Gastroesophageal sphincter (tissue), 3 donors: ENCODE measurements at regions not wholly inside any gene's neighbourhood (a gene's known extent, or its start where the extent isn't known, plus 50 kb on each side); places are given as distances from the start of the nearest gene placed in this dataset.

Experiments used
- EP300 ChIP-seq: sonication (generic); formaldehyde crosslinking; IDR thresholded peaks from one replicate; pipeline ENCODE4 v1.6.1; 2017; ENCODE audit warnings: antibody characterized with exemption, mild to moderate bottlenecking
- POLR2AphosphoS5 ChIP-seq: sonication (generic); formaldehyde crosslinking; IDR thresholded peaks from one replicate; pipeline ENCODE4 v1.6.1; 2017; ENCODE audit warnings: antibody characterized with exemption
- TF ChIP-seq, protein P1 (sequence below), 4 experiments: fragments of 200-600 bp in 2 of 4; fragments of 450-650 bp in 2 of 4; sonication (generic) in 1 of 4; IDR thresholded peaks; one replicate each; pipeline ENCODE4 v1.5.1; 2017 to 2019; ENCODE audit warnings: antibody characterized with exemption in 4 of 4, mild to moderate bottlenecking in 2 of 4, moderate library complexity in 2 of 4

- TF ChIP-seq, protein P1, sequence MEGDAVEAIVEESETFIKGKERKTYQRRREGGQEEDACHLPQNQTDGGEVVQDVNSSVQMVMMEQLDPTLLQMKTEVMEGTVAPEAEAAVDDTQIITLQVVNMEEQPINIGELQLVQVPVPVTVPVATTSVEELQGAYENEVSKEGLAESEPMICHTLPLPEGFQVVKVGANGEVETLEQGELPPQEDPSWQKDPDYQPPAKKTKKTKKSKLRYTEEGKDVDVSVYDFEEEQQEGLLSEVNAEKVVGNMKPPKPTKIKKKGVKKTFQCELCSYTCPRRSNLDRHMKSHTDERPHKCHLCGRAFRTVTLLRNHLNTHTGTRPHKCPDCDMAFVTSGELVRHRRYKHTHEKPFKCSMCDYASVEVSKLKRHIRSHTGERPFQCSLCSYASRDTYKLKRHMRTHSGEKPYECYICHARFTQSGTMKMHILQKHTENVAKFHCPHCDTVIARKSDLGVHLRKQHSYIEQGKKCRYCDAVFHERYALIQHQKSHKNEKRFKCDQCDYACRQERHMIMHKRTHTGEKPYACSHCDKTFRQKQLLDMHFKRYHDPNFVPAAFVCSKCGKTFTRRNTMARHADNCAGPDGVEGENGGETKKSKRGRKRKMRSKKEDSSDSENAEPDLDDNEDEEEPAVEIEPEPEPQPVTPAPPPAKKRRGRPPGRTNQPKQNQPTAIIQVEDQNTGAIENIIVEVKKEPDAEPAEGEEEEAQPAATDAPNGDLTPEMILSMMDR (IDR thresholded peaks at IDR 0.05) = no peak
- no peak for TF ChIP-seq EP300
- TF ChIP-seq POLR2AphosphoS5 = no peak
Measured at GRCh38 chr5:107278774-107279173, 392.0 kb downstream of the EFNA5 start.
